ENCODE measurements at regions not wholly inside any gene's neighbourhood (a gene's known extent, or its start where the extent isn't known, plus 50 kb on each side); places are given as distances from the start of the nearest gene placed in this dataset.

GRCh38 chr4:4666187-4666586 lies 124.3 kb upstream of the STX18 start:
- ATAC-seq = no peak
- Histone ChIP-seq H3K9me3 (ENCODE audit: control insufficient read depth in 2 of 3, low read length in 3 of 3) (no peaks in the 10 kb centered on the region), H3K27ac (ENCODE audit: low read depth, low read length) (no peak overlapping the region), H3K4me3 (ENCODE audit: low read length) (no peak overlapping the region), H3K36me3 (ENCODE audit: control insufficient read depth in 2 of 3, insufficient read depth in 3 of 3, low read length in 3 of 3) (no peaks in the 10 kb centered on the region), H3K4me1 (ENCODE audit: control insufficient read depth in 2 of 2, insufficient read depth in 2 of 2, low read length in 2 of 2) (no peaks in the 10 kb centered on the region), H3K27me3 (ENCODE audit: control insufficient read depth in 2 of 2, insufficient read depth in 2 of 2, low read length in 2 of 2) (no peaks in the 10 kb centered on the region)
- H3K4me1 Mint-ChIP-seq = peaks cover 0 to 5% (median 0%) of the 10 kb centered on the region in 7 donors
- POLR2A ChIA-PET = no interaction called here
- CTCF ChIA-PET = no interaction called here
- no peaks in the 10 kb centered on the region for H3K9me3 Mint-ChIP-seq
- no peaks in the 10 kb centered on the region for H3K27me3 Mint-ChIP-seq
- intact Hi-C loops (cut with micrococcal nuclease) = no loop called here
- peaks cover 0 to 21% (median 16%) of the 10 kb centered on the region in 5 donors for H3K36me3 Mint-ChIP-seq
- no peak for DNase-seq
- no peak overlapping the region for H3K4me3 Mint-ChIP-seq
- H3K27ac Mint-ChIP-seq = no peak overlapping the region

GRCh38 chr4:4664234-4664633 lies 122.4 kb upstream of the STX18 start:
- Mint-ChIP-seq H3K4me3 (no peak overlapping the region), H3K9me3 (no peaks in the 10 kb centered on the region), H3K4me1 (peaks cover 0 to 5% (median 0%) of the 10 kb centered on the region in 7 donors), H3K36me3 (peaks cover 0 to 21% (median 17%) of the 10 kb centered on the region in 5 donors), H3K27ac (no peak overlapping the region), H3K27me3 (no peaks in the 10 kb centered on the region)
- ChIA-PET CTCF (no interaction called here), POLR2A (no interaction called here)
- Histone ChIP-seq H3K4me3 (ENCODE audit: low read length) (no peak overlapping the region), H3K27me3 (ENCODE audit: control insufficient read depth in 2 of 2, insufficient read depth in 2 of 2, low read length in 2 of 2) (no peaks in the 10 kb centered on the region), H3K4me1 (ENCODE audit: control insufficient read depth in 2 of 2, insufficient read depth in 2 of 2, low read length in 2 of 2) (no peaks in the 10 kb centered on the region), H3K9me3 (ENCODE audit: control insufficient read depth in 2 of 3, low read length in 3 of 3) (no peaks in the 10 kb centered on the region), H3K36me3 (ENCODE audit: control insufficient read depth in 2 of 3, insufficient read depth in 3 of 3, low read length in 3 of 3) (no peaks in the 10 kb centered on the region), H3K27ac (ENCODE audit: low read depth, low read length) (no peak overlapping the region)
- DNase-seq = no peak
- ATAC-seq = no peak
- intact Hi-C loops (cut with micrococcal nuclease) = no loop called here

DNA sequence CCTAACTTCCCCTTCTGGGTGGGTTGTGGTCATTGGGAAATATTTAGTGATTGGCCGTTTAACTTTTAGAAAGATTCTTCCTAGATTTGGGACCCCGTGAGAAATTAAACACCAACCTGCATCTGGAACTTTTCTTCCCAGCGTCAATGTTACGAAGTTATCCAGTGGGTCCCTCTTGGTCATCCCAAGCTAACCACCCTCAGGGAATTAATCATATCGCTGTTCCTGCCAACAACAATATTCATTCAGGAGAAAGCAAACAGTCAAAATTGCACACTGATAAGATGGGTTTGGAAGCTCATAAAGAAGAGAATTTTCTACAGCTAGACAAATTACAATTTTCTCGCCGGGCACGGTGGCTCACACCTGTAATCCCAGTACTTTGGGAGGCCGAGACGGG lies 121.2 kb upstream of the STX18 start:
- ATAC-seq = no peak
- Mint-ChIP-seq H3K27ac (no peak overlapping the region), H3K9me3 (peaks cover 0 to 1% (median 0%) of the 10 kb centered on the region in 11 donors), H3K4me3 (no peak overlapping the region), H3K36me3 (peaks cover 0 to 28% (median 11%) of the 10 kb centered on the region in 5 donors), H3K4me1 (no peaks in the 10 kb centered on the region), H3K27me3 (no peaks in the 10 kb centered on the region)
- Histone ChIP-seq H3K36me3 (ENCODE audit: control insufficient read depth in 2 of 3, insufficient read depth in 3 of 3, low read length in 3 of 3) (no peaks in the 10 kb centered on the region), H3K9me3 (ENCODE audit: control insufficient read depth in 2 of 3, low read length in 3 of 3) (no peaks in the 10 kb centered on the region), H3K27me3 (ENCODE audit: control insufficient read depth in 2 of 2, insufficient read depth in 2 of 2, low read length in 2 of 2) (no peaks in the 10 kb centered on the region), H3K4me1 (ENCODE audit: control insufficient read depth in 2 of 2, insufficient read depth in 2 of 2, low read length in 2 of 2) (no peaks in the 10 kb centered on the region), H3K27ac (ENCODE audit: low read depth, low read length) (no peak overlapping the region), H3K4me3 (ENCODE audit: low read length) (no peak overlapping the region)
- ChIA-PET CTCF (no interaction called here), POLR2A (no interaction called here)
- DNase-seq = no peak
- intact Hi-C loops (cut with micrococcal nuclease) = no loop called here

DNA sequence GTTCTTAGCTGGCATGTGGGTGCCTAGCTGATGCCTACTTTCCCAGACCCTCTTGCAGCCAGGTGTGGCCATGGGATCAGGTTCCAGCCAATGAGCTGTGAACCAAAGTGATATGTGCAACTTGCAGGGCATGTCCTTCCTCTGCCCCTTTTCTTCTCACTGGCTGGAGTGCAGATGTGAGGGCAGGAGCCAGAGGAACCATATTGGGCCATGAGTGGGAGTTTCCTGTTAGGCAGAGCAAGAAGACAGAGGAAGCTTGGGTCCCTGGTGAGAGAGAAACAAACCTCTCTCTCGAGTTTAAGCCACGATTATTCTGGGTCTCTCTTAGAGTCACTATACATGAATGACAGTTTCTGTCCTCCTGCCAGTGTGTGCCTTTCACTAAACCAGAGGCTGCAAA lies 120.4 kb upstream of the STX18 start:
- H3K9me3 Mint-ChIP-seq = peaks cover 0 to 3% (median 0%) of the 10 kb centered on the region in 11 donors

DNA sequence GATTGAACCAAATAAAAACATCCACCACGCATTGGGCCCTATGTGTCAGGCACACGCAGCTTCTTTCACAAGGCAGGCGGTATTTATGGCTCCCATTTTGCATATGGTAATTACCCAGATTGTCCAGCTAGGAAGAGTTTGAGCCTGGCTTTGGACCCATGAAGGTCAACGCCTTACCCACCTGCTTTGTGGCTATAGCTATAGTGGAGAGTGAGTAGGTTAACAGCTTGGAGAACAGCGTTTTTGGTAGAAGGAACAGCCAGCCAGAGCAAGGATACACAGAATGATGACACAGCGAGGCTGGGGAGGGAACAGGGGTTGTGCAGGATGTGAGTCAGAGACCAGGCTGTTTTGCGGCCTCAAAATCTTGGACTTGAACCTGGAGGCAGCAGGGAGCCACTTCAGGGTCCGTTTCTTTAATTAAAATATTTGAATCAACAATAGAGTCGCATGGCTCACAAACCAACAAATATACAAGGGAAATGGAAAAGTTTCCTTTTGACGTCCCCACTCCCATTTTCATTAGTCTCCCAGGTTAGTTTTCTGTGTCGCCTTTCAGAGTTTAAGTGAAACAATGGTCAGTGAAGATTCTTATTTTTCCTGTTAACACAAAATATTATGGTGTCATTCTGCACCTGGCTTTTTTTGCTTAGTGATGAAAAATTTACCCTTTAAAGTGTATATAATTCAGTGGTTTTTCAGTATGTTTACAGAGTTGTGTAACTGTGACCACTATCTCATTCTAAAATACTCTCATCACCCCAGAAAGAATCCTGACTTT lies 118.2 kb upstream of the STX18 start:
- intact Hi-C loops (cut with micrococcal nuclease) = no loop called here
- Histone ChIP-seq H3K4me3 (ENCODE audit: low read length) (no peak overlapping the region), H3K4me1 (ENCODE audit: control insufficient read depth in 2 of 2, insufficient read depth in 2 of 2, low read length in 2 of 2) (no peaks in the 10 kb centered on the region), H3K27me3 (ENCODE audit: control insufficient read depth in 2 of 2, insufficient read depth in 2 of 2, low read length in 2 of 2) (no peaks in the 10 kb centered on the region), H3K36me3 (ENCODE audit: control insufficient read depth in 2 of 3, insufficient read depth in 3 of 3, low read length in 3 of 3) (no peaks in the 10 kb centered on the region), H3K9me3 (ENCODE audit: control insufficient read depth in 2 of 3, low read length in 3 of 3) (no peaks in the 10 kb centered on the region), H3K27ac (ENCODE audit: low read depth, low read length) (no peak overlapping the region)
- Mint-ChIP-seq H3K27ac (no peak overlapping the region), H3K27me3 (no peaks in the 10 kb centered on the region), H3K4me3 (no peak overlapping the region), H3K9me3 (peaks cover 0 to 3% (median 0%) of the 10 kb centered on the region in 11 donors), H3K36me3 (peaks cover 0 to 27% (median 12%) of the 10 kb centered on the region in 5 donors), H3K4me1 (no peaks in the 10 kb centered on the region)
- DNase-seq (no peak), ATAC-seq (no peak)
- ChIA-PET CTCF (no interaction called here), POLR2A (no interaction called here)

More for the DNA sequence above, 120.4 kb upstream of the STX18 start:
- ATAC-seq = no peak
- Histone ChIP-seq H3K27me3 (ENCODE audit: control insufficient read depth in 2 of 2, insufficient read depth in 2 of 2, low read length in 2 of 2) (no peaks in the 10 kb centered on the region), H3K4me1 (ENCODE audit: control insufficient read depth in 2 of 2, insufficient read depth in 2 of 2, low read length in 2 of 2) (no peaks in the 10 kb centered on the region), H3K27ac (ENCODE audit: low read depth, low read length) (no peak overlapping the region), H3K4me3 (ENCODE audit: low read length) (no peak overlapping the region), H3K36me3 (ENCODE audit: control insufficient read depth in 2 of 3, insufficient read depth in 3 of 3, low read length in 3 of 3) (no peaks in the 10 kb centered on the region), H3K9me3 (ENCODE audit: control insufficient read depth in 2 of 3, low read length in 3 of 3) (no peaks in the 10 kb centered on the region)
- Mint-ChIP-seq H3K36me3 (peaks cover 0 to 35% (median 17%) of the 10 kb centered on the region in 5 donors), H3K27me3 (no peaks in the 10 kb centered on the region), H3K4me1 (no peaks in the 10 kb centered on the region), H3K4me3 (no peak overlapping the region), H3K27ac (no peak overlapping the region)
- ChIA-PET POLR2A (no interaction called here), CTCF (no interaction called here)
- intact Hi-C loops (cut with micrococcal nuclease) = no loop called here
- DNase-seq = no peak

DNA sequence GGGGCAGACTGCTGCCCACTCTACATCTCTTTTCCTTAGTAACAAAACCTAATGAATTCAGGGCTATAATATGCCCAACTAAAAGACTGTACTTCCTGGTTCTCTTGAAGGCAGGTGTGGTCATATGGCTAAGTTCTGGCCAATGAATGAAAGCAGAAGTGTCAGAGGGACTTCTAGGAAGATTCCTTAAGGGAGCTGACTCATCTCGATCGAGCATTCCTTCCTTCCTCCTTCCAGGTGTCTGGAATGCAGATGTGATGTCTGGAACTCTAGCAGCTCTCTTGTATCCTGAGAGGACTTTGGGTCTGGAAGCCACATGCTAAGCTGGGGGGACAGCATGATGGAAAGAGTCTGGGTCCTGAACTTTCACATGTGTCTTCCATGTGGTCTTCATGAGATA lies 116.2 kb upstream of the STX18 start:
- H3K9me3 Mint-ChIP-seq = peaks cover 0 to 3% (median 0%) of the 10 kb centered on the region in 11 donors
- no peaks in the 10 kb centered on the region for H3K4me1 Mint-ChIP-seq
- POLR2A ChIA-PET = no interaction called here
- CTCF ChIA-PET = no interaction called here
- Histone ChIP-seq H3K4me1 (ENCODE audit: control insufficient read depth in 2 of 2, insufficient read depth in 2 of 2, low read length in 2 of 2) (no peaks in the 10 kb centered on the region), H3K9me3 (ENCODE audit: control insufficient read depth in 2 of 3, low read length in 3 of 3) (no peaks in the 10 kb centered on the region), H3K27ac (ENCODE audit: low read depth, low read length) (no peak overlapping the region), H3K36me3 (ENCODE audit: control insufficient read depth in 2 of 3, insufficient read depth in 3 of 3, low read length in 3 of 3) (no peaks in the 10 kb centered on the region), H3K4me3 (ENCODE audit: low read length) (no peak overlapping the region), H3K27me3 (ENCODE audit: control insufficient read depth in 2 of 2, insufficient read depth in 2 of 2, low read length in 2 of 2) (no peaks in the 10 kb centered on the region)
- no peak overlapping the region for H3K27ac Mint-ChIP-seq
- no peak overlapping the region for H3K4me3 Mint-ChIP-seq
- no peak for ATAC-seq
- intact Hi-C loops (cut with micrococcal nuclease) = no loop called here
- peaks cover 0 to 37% (median 18%) of the 10 kb centered on the region in 5 donors for H3K36me3 Mint-ChIP-seq
- H3K27me3 Mint-ChIP-seq = no peaks in the 10 kb centered on the region
- no peak for DNase-seq

GRCh38 chr4:4656977-4657376 lies 115.1 kb upstream of the STX18 start:
- Histone ChIP-seq H3K9me3 (ENCODE audit: control insufficient read depth in 2 of 3, low read length in 3 of 3) (no peaks in the 10 kb centered on the region), H3K27ac (ENCODE audit: low read depth, low read length) (no peak overlapping the region), H3K36me3 (ENCODE audit: control insufficient read depth in 2 of 3, insufficient read depth in 3 of 3, low read length in 3 of 3) (no peaks in the 10 kb centered on the region), H3K4me1 (ENCODE audit: control insufficient read depth in 2 of 2, insufficient read depth in 2 of 2, low read length in 2 of 2) (no peaks in the 10 kb centered on the region), H3K27me3 (ENCODE audit: control insufficient read depth in 2 of 2, insufficient read depth in 2 of 2, low read length in 2 of 2) (no peaks in the 10 kb centered on the region), H3K4me3 (ENCODE audit: low read length) (no peak overlapping the region)
- intact Hi-C loops (cut with micrococcal nuclease) = no loop called here
- no peaks in the 10 kb centered on the region for H3K4me1 Mint-ChIP-seq
- no peaks in the 10 kb centered on the region for H3K27me3 Mint-ChIP-seq
- no peak overlapping the region for H3K4me3 Mint-ChIP-seq
- no peak overlapping the region for H3K27ac Mint-ChIP-seq
- CTCF ChIA-PET = no interaction called here
- H3K9me3 Mint-ChIP-seq = peaks cover 0 to 3% (median 0%) of the 10 kb centered on the region in 11 donors
- POLR2A ChIA-PET = no interaction called here
- ATAC-seq = no peak
- no peak for DNase-seq
- peaks cover 0 to 42% (median 18%) of the 10 kb centered on the region in 5 donors for H3K36me3 Mint-ChIP-seq

Data from naive thymus-derived CD4-positive, alpha-beta T cell (primary cell).